GM12873 (cell line): ENCODE measurements at regions not wholly inside any gene's neighbourhood (a gene's known extent, or its start where the extent isn't known, plus 50 kb on each side); places are given as distances from the start of the nearest gene placed in this dataset.

Experiments used
- CTCF ChIP-seq: IDR thresholded peaks from 2 replicates; pipeline ENCODE4 v1.5.1; 2012; ENCODE audit warnings: low read depth, mild to moderate bottlenecking, moderate library complexity, low read length, control low read depth; ENCODE audit not compliant: insufficient read depth; ENCODE audit errors: missing control alignments

GRCh38 chr5:126125407-126125806 is 297.8 kb upstream of the GRAMD2B start:
- no peak for TF ChIP-seq CTCF

GRCh38 chr5:126126574-126126973 is 296.6 kb upstream of the GRAMD2B start:
- TF ChIP-seq CTCF, result no peak

GRCh38 chr5:126129431-126129830 is 293.8 kb upstream of the GRAMD2B start:
- TF ChIP-seq CTCF, result no peak

GRCh38 chr5:126133424-126133823 is 289.8 kb upstream of the GRAMD2B start:
- TF ChIP-seq CTCF, result no peak

- TF ChIP-seq CTCF, result no peak
These were observed 285.3 kb upstream of the GRAMD2B start for GRCh38 chr5:126137891-126138280.

- no peak for TF ChIP-seq CTCF
These were observed 284.8 kb upstream of the GRAMD2B start for GRCh38 chr5:126138281-126138931.

- no peak for TF ChIP-seq CTCF
These were observed 284.1 kb upstream of the GRAMD2B start for GRCh38 chr5:126139086-126139485.
